ENCODE measurements at regions not wholly inside any gene's neighbourhood (a gene's known extent, or its start where the extent isn't known, plus 50 kb on each side); places are given as distances from the start of the nearest gene placed in this dataset.

DNA sequence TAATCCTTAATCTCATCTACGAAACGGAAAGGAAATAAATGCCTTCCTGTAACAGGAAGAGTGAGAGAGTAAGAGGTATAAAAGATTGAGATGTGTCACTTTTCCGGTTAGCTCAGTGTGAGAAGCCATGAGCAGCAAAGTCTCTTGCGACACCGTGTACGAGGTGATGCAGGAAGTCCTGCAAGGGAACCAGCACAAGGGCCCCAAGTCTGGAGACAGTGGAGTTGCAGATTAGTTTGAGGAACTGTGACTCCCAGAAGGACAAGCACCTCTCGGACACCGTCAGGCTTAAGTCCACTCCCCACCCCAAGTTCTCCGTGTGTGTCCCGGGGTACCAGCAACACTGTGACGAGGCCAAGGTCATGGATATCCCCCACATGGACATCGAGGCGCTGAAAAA, 592.3 kb upstream of the ADGRL2 start:
- in situ Hi-C loops (cut with HindIII; ENCODE audit: low pct_unique_long_range_greater_than_20kb, low sequenced_read_pairs) = no loop called here
- DNase-seq (ENCODE audit: low read depth, low spot score) (no peak), ATAC-seq (no peak)
- no peak overlapping the region for H3K27ac ChIP-seq (ENCODE audit: low read length)
- intact Hi-C loops (cut with micrococcal nuclease; ENCODE audit: unreplicated experiment) = no loop called here
- no TSS peak for BruUV-seq (replicated peaks)
- H3K27me3 ChIP-seq (ENCODE audit: control insufficient read depth, insufficient read depth, low read length) = no peaks in the 10 kb centered on the region
- no peak for TF ChIP-seq SIN3A (IDR thresholded peaks at IDR 0.05; ENCODE audit: borderline replicate concordance, insufficient read depth, low read depth, low read length)
- TF ChIP-seq, protein P1, sequence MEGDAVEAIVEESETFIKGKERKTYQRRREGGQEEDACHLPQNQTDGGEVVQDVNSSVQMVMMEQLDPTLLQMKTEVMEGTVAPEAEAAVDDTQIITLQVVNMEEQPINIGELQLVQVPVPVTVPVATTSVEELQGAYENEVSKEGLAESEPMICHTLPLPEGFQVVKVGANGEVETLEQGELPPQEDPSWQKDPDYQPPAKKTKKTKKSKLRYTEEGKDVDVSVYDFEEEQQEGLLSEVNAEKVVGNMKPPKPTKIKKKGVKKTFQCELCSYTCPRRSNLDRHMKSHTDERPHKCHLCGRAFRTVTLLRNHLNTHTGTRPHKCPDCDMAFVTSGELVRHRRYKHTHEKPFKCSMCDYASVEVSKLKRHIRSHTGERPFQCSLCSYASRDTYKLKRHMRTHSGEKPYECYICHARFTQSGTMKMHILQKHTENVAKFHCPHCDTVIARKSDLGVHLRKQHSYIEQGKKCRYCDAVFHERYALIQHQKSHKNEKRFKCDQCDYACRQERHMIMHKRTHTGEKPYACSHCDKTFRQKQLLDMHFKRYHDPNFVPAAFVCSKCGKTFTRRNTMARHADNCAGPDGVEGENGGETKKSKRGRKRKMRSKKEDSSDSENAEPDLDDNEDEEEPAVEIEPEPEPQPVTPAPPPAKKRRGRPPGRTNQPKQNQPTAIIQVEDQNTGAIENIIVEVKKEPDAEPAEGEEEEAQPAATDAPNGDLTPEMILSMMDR (IDR thresholded peaks at IDR 0.05) = no peak
- TF ChIP-seq POLR2AphosphoS5 (IDR thresholded peaks at IDR 0.05; ENCODE audit: low read depth, low read length) = no peak
- TF ChIP-seq, protein P2, sequence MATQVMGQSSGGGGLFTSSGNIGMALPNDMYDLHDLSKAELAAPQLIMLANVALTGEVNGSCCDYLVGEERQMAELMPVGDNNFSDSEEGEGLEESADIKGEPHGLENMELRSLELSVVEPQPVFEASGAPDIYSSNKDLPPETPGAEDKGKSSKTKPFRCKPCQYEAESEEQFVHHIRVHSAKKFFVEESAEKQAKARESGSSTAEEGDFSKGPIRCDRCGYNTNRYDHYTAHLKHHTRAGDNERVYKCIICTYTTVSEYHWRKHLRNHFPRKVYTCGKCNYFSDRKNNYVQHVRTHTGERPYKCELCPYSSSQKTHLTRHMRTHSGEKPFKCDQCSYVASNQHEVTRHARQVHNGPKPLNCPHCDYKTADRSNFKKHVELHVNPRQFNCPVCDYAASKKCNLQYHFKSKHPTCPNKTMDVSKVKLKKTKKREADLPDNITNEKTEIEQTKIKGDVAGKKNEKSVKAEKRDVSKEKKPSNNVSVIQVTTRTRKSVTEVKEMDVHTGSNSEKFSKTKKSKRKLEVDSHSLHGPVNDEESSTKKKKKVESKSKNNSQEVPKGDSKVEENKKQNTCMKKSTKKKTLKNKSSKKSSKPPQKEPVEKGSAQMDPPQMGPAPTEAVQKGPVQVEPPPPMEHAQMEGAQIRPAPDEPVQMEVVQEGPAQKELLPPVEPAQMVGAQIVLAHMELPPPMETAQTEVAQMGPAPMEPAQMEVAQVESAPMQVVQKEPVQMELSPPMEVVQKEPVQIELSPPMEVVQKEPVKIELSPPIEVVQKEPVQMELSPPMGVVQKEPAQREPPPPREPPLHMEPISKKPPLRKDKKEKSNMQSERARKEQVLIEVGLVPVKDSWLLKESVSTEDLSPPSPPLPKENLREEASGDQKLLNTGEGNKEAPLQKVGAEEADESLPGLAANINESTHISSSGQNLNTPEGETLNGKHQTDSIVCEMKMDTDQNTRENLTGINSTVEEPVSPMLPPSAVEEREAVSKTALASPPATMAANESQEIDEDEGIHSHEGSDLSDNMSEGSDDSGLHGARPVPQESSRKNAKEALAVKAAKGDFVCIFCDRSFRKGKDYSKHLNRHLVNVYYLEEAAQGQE (IDR thresholded peaks at IDR 0.05; ENCODE audit: insufficient read depth in 1 of 2, low read depth in 2 of 2, low read length in 1 of 2) = no peak
- H3K36me3 ChIP-seq (ENCODE audit: control insufficient read depth, insufficient read depth, low read length) = no peaks in the 10 kb centered on the region
- CTCF ChIA-PET = no interaction called here
- no peaks in the 10 kb centered on the region for H3K9me3 ChIP-seq (ENCODE audit: control insufficient read depth, insufficient read depth, low read depth, low read length)
- no peak overlapping the region for H3K4me3 ChIP-seq (ENCODE audit: low read depth in 2 of 2, low read length in 2 of 2)
- H3K4me1 ChIP-seq (ENCODE audit: control insufficient read depth, insufficient read depth, low read length) = no peaks in the 10 kb centered on the region
- POLR2A ChIA-PET = no interaction called here

DNA sequence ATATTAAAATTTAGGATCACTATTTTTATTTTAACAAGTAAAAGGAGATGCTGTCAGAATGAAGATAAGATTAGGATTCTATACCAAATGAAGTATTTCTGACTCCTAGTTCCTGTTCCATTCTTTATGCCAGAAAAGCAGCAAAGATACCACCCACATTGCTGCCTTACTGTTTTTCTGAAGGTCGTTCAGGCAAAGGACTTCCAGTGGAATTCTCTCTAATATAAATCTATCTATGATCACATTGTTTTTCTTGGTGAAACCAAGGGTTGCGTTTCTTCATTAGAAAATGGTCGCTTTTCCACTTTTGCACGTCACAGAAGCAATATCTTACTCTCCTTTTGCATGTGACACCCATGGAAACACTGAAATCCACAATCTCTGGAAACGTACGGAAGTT, 594.8 kb upstream of the ADGRL2 start:
- Histone ChIP-seq H3K36me3 (ENCODE audit: control insufficient read depth, insufficient read depth, low read length) (no peaks in the 10 kb centered on the region), H3K4me1 (ENCODE audit: control insufficient read depth, insufficient read depth, low read length) (no peaks in the 10 kb centered on the region), H3K4me3 (ENCODE audit: low read depth in 2 of 2, low read length in 2 of 2) (no peak overlapping the region), H3K27me3 (ENCODE audit: control insufficient read depth, insufficient read depth, low read length) (no peaks in the 10 kb centered on the region), H3K9me3 (ENCODE audit: control insufficient read depth, insufficient read depth, low read depth, low read length) (no peaks in the 10 kb centered on the region), H3K27ac (ENCODE audit: low read length) (no peak overlapping the region)
- no peak for DNase-seq (ENCODE audit: low read depth, low spot score)
- in situ Hi-C loops (cut with HindIII; ENCODE audit: low pct_unique_long_range_greater_than_20kb, low sequenced_read_pairs) = no loop called here
- intact Hi-C loops (cut with micrococcal nuclease; ENCODE audit: unreplicated experiment) = no loop called here
- CTCF ChIA-PET = no interaction called here
- no TSS peak for BruUV-seq (replicated peaks)
- no peak for TF ChIP-seq POLR2AphosphoS5 (IDR thresholded peaks at IDR 0.05; ENCODE audit: low read depth, low read length)
- TF ChIP-seq TCF7L2 (IDR thresholded peaks at IDR 0.05; ENCODE audit: low read depth, low read length) = no peak
- TF ChIP-seq, protein P1 (IDR thresholded peaks at IDR 0.05) = no peak
- no peak for TF ChIP-seq SIN3A (IDR thresholded peaks at IDR 0.05; ENCODE audit: borderline replicate concordance, insufficient read depth, low read depth, low read length)
- TF ChIP-seq, protein P2 (IDR thresholded peaks at IDR 0.05; ENCODE audit: insufficient read depth in 1 of 2, low read depth in 2 of 2, low read length in 1 of 2) = no peak
- no peak for ATAC-seq
- POLR2A ChIA-PET = no interaction called here

Data from Panc1 (cell line).